ENCODE measurements at regions not wholly inside any gene's neighbourhood (a gene's known extent, or its start where the extent isn't known, plus 50 kb on each side); places are given as distances from the start of the nearest gene placed in this dataset.

DNA sequence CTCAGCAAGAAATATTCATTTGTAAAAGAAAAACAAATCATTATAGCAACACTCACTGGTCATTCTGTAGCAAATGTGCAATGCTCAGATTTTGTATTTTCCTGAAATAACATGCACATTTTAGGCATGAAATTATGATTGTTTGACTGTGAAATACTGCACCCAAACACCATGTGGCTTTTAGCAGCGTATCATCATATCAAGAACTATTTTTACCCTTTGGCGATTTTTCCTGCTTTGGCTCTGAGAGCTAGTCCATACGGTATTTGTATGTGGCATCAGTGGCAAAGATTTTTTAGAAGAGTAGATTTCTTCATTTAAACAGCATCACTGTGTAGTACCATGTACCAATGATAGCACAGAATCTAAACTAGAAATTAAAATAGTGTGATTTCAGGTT lies 493.1 kb downstream of the NR4A2 start:
- Mint-ChIP-seq H3K9me3 (ENCODE audit: unreplicated experiment) (no peaks in the 10 kb centered on the region), H3K36me3 (ENCODE audit: low read depth, unreplicated experiment) (no peaks in the 10 kb centered on the region), H3K27me3 (ENCODE audit: unreplicated experiment) (no peaks in the 10 kb centered on the region), H3K4me1 (ENCODE audit: unreplicated experiment) (no peaks in the 10 kb centered on the region), H3K27ac (ENCODE audit: unreplicated experiment) (no peak overlapping the region), H3K4me3 (ENCODE audit: unreplicated experiment) (no peak overlapping the region)
- no peak for DNase-seq (ENCODE audit: low spot score)
- TF ChIP-seq, protein P1, sequence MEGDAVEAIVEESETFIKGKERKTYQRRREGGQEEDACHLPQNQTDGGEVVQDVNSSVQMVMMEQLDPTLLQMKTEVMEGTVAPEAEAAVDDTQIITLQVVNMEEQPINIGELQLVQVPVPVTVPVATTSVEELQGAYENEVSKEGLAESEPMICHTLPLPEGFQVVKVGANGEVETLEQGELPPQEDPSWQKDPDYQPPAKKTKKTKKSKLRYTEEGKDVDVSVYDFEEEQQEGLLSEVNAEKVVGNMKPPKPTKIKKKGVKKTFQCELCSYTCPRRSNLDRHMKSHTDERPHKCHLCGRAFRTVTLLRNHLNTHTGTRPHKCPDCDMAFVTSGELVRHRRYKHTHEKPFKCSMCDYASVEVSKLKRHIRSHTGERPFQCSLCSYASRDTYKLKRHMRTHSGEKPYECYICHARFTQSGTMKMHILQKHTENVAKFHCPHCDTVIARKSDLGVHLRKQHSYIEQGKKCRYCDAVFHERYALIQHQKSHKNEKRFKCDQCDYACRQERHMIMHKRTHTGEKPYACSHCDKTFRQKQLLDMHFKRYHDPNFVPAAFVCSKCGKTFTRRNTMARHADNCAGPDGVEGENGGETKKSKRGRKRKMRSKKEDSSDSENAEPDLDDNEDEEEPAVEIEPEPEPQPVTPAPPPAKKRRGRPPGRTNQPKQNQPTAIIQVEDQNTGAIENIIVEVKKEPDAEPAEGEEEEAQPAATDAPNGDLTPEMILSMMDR (IDR thresholded peaks at IDR 0.05; ENCODE audit: unreplicated experiment): no peak

DNA sequence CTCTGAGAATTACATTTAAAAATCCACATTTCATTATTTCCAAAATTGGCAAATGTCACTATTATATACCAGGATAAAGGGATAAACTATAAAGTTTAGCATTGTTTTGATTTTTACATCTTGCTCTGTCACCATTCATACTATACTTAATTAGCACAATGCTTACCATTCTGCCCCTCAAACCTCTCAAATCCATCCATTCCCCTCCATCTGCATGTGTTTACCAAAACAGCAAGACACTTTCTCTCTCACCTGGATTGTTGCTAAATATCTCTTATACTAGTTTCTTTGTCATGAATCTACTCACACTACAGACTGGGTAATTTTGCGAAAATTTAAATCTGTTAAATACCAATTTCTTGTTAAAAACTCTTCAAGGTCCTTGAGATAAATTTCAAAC lies 496.1 kb downstream of the NR4A2 start:
- TF ChIP-seq, protein P1 (IDR thresholded peaks at IDR 0.05; ENCODE audit: unreplicated experiment): no peak
- DNase-seq (ENCODE audit: low spot score): no peak
- Mint-ChIP-seq H3K9me3 (ENCODE audit: unreplicated experiment) (no peaks in the 10 kb centered on the region), H3K27me3 (ENCODE audit: unreplicated experiment) (no peaks in the 10 kb centered on the region), H3K27ac (ENCODE audit: unreplicated experiment) (no peak overlapping the region), H3K4me3 (ENCODE audit: unreplicated experiment) (no peak overlapping the region), H3K4me1 (ENCODE audit: unreplicated experiment) (no peaks in the 10 kb centered on the region), H3K36me3 (ENCODE audit: low read depth, unreplicated experiment) (no peaks in the 10 kb centered on the region)

DNA sequence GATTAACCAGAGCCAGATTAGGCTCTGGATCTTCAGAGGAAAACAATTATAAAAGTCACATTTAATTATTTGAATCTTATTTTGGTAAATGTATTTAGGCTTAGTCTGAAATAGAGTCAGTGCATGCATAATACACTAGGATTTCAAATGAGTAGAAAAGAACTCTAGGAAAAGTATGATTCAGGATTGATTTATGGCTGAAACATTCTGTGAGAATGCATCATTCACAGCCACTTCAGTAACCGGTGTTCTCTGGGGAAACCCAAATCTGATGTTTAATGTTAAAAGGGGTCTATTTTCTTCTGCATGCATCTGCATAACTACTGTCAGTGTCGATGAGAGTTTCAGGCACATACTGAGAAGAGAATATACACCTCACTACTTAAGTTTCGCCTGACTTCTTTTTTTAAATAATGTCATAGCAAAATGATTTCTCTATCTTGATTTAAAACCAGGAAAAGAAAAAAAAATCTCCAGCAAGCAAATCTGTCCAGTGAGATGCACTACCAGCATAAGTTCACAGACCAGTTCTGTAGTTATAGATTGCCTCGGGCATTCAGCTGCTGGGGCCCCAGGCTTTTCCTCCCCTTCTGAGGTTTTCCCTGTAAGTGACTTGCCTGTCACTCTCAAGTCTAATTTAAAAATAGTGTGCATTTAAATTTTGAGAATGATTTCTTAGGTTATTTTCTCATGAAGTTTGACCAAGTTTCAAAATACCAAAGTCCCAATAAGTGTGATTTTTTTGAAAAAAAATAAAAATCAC lies 501.5 kb downstream of the NR4A2 start:
- H3K9me3 Mint-ChIP-seq (ENCODE audit: unreplicated experiment): no peaks in the 10 kb centered on the region
- H3K4me1 Mint-ChIP-seq (ENCODE audit: unreplicated experiment): no peaks in the 10 kb centered on the region
- no peaks in the 10 kb centered on the region for H3K27me3 Mint-ChIP-seq (ENCODE audit: unreplicated experiment)
- H3K4me3 Mint-ChIP-seq (ENCODE audit: unreplicated experiment): no peak overlapping the region
- H3K36me3 Mint-ChIP-seq (ENCODE audit: low read depth, unreplicated experiment): no peaks in the 10 kb centered on the region
- no peak overlapping the region for H3K27ac Mint-ChIP-seq (ENCODE audit: unreplicated experiment)
- TF ChIP-seq, protein P1 (IDR thresholded peaks at IDR 0.05; ENCODE audit: unreplicated experiment): no peak
- no peak for DNase-seq (ENCODE audit: low spot score)

DNA sequence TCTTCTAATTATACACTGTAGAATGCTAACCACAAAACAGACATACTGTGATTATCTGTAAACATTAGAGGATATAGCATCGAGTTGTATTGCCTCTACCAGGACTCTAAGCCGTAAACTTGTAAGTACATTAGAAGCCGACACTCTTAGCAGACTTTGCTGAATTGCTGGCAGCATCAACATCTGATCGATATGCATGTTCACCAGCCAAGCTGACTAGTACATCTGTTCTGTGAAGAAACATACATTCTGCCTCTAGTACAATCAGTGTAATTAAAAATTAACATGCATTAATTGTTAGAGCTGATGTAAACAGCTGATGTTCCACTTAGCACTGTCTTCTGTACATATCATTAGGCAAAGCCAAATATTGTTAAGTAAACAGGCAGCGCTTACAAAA lies 502.2 kb downstream of the NR4A2 start:
- H3K4me3 Mint-ChIP-seq (ENCODE audit: unreplicated experiment): no peak overlapping the region
- H3K36me3 Mint-ChIP-seq (ENCODE audit: low read depth, unreplicated experiment): no peaks in the 10 kb centered on the region
- TF ChIP-seq, protein P1 (IDR thresholded peaks at IDR 0.05; ENCODE audit: unreplicated experiment): no peak
- no peak for DNase-seq (ENCODE audit: low spot score)
- no peaks in the 10 kb centered on the region for H3K27me3 Mint-ChIP-seq (ENCODE audit: unreplicated experiment)
- no peak overlapping the region for H3K27ac Mint-ChIP-seq (ENCODE audit: unreplicated experiment)
- no peaks in the 10 kb centered on the region for H3K4me1 Mint-ChIP-seq (ENCODE audit: unreplicated experiment)
- no peaks in the 10 kb centered on the region for H3K9me3 Mint-ChIP-seq (ENCODE audit: unreplicated experiment)

DNA sequence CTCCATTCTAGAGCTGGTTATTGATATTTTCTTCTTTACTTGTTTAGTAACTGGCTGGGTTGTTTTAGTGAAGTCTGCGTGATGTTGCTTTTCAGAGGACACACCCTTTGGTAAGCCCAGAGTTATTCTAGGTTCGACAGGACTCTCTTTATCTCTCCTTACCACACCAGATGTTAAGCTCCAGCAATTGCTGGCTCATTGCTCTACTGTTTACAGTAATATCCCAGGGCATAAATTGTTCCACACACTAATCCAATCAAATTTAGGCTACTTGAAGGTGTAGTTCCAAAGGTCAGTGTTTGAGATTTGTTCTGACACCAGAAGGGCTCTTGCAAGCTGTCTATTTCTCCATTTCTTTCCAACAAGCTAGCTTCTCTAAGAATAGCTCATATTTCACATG lies 506.6 kb downstream of the NR4A2 start:
- H3K4me1 Mint-ChIP-seq (ENCODE audit: unreplicated experiment): no peaks in the 10 kb centered on the region
- no peak overlapping the region for H3K4me3 Mint-ChIP-seq (ENCODE audit: unreplicated experiment)
- TF ChIP-seq, protein P1 (IDR thresholded peaks at IDR 0.05; ENCODE audit: unreplicated experiment): no peak
- H3K27ac Mint-ChIP-seq (ENCODE audit: unreplicated experiment): no peak overlapping the region
- no peaks in the 10 kb centered on the region for H3K36me3 Mint-ChIP-seq (ENCODE audit: low read depth, unreplicated experiment)
- no peak for DNase-seq (ENCODE audit: low spot score)
- no peaks in the 10 kb centered on the region for H3K9me3 Mint-ChIP-seq (ENCODE audit: unreplicated experiment)
- no peaks in the 10 kb centered on the region for H3K27me3 Mint-ChIP-seq (ENCODE audit: unreplicated experiment)
